GM06990 (cell line): ENCODE measurements at regions not wholly inside any gene's neighbourhood (a gene's known extent, or its start where the extent isn't known, plus 50 kb on each side); places are given as distances from the start of the nearest gene placed in this dataset.

Experiments used
- DNase-seq: peaks from one replicate; pipeline ENCODE4 v3.0.0-alpha.2; 2011; ENCODE audit not compliant: insufficient read length; ENCODE audit errors: extremely low read depth
- H3K27me3 ChIP-seq: replicated peaks from 2 replicates; pipeline ENCODE4 v1.6.0; 2011; ENCODE audit warnings: low read length; ENCODE audit not compliant: control insufficient read depth, insufficient read depth
- H3K36me3 ChIP-seq: 2 replicates; pipeline ENCODE4 v1.5.1; 2011; ENCODE audit warnings: low read length; ENCODE audit not compliant: control insufficient read depth, insufficient read depth
- H3K4me3 ChIP-seq: replicated peaks from 2 replicates; pipeline ENCODE4 v1.5.1; 2011; ENCODE audit warnings: low read depth, mild to moderate bottlenecking, control low read depth, low read length
- TF ChIP-seq, protein P1 (sequence below): IDR thresholded peaks from 2 replicates; pipeline ENCODE4 v1.5.1; 2011; ENCODE audit warnings: low read length, control low read depth, mild to moderate bottlenecking, inconsistent platforms; ENCODE audit not compliant: insufficient read depth, poor library complexity, severe bottlenecking

DNA sequence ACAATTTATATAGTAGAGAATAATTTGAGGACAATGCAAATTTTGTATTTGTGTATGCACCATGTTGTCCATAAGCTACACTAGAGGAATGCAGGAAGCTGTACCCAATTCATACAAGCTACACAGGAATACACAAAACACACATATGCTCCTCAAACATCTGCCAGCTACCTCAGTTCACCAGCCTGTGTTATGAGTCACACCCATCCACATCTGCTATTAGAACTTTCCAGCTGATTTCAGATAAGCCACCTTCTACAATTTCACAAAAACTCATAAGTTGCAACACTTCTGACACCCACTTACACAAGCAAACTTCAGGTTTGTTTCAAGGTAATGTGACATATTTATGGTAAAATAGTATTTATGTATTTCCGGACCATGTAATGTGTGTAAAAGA, 438.9 kb downstream of the SATB2 start:
- H3K36me3 ChIP-seq, result no peaks in the 10 kb centered on the region
- TF ChIP-seq, protein P1, sequence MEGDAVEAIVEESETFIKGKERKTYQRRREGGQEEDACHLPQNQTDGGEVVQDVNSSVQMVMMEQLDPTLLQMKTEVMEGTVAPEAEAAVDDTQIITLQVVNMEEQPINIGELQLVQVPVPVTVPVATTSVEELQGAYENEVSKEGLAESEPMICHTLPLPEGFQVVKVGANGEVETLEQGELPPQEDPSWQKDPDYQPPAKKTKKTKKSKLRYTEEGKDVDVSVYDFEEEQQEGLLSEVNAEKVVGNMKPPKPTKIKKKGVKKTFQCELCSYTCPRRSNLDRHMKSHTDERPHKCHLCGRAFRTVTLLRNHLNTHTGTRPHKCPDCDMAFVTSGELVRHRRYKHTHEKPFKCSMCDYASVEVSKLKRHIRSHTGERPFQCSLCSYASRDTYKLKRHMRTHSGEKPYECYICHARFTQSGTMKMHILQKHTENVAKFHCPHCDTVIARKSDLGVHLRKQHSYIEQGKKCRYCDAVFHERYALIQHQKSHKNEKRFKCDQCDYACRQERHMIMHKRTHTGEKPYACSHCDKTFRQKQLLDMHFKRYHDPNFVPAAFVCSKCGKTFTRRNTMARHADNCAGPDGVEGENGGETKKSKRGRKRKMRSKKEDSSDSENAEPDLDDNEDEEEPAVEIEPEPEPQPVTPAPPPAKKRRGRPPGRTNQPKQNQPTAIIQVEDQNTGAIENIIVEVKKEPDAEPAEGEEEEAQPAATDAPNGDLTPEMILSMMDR, result no peak
- DNase-seq, result no peak
- H3K27me3 ChIP-seq, result no peaks in the 10 kb centered on the region
- H3K4me3 ChIP-seq, result no peak overlapping the region

DNA sequence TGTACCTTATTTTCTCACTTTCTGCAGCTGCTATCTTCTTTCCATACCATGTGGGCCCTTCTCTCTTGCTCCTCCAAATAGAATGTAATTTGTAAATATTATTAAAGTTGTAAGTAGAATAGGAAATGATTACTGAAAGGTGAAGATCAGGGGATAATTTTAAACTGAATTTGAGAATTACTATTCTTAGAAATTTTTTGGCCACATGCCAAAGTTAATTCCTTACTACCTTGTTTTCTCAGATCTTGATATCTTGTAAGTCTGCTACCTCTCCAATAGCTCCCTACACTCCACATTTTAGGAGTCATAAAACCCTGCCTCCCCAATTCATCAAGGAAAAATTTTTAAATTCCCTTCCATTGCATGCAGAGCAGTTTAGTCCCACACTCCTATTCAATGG, 442.7 kb downstream of the SATB2 start:
- Histone ChIP-seq H3K36me3 (no peaks in the 10 kb centered on the region), H3K27me3 (no peaks in the 10 kb centered on the region), H3K4me3 (no peak overlapping the region)
- no peak for DNase-seq
- TF ChIP-seq, protein P1, result no peak

DNA sequence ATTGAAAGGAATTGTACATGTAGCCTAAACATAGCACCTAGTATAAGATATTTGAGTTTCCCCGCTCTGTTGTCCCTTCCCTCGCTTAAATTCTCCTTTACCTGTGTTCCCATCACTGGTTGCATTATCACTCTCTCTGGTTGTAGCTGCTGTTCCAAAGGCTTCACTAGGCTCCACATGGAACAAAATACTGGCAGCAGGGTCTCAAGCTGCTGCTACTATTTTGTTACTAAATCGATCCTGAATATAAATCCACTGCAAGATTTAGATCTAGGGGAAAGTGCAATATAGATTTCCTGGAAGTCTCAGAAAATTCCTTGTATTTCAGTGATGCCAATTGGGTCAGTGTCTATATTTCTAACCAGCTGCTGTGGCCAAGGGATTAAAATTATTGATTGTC, 443.5 kb downstream of the SATB2 start:
- TF ChIP-seq, protein P1, result no peak
- Histone ChIP-seq H3K4me3 (no peak overlapping the region), H3K36me3 (no peaks in the 10 kb centered on the region), H3K27me3 (no peaks in the 10 kb centered on the region)
- DNase-seq, result no peak

DNA sequence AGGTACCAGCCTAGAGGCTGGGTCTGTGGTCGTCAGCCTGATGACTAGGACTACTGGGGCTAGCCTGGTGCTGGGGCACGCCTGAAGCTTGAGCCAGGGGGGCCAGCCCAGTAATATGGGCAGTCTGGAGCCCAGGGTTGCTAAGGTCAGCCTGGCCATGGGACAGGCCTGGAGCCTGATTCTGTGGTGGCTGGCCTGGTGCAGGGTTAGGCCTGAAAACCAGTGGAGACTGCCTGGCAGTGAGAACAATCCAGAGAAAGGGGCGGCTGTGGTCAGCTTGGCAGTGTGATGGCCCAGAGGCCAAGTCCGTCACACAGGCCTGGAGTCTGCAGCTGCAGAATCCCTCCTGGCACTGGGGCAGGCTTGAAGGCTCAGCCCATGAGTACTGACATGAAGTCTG, 445.8 kb downstream of the SATB2 start:
- no peak overlapping the region for H3K4me3 ChIP-seq
- H3K36me3 ChIP-seq, result no peaks in the 10 kb centered on the region
- TF ChIP-seq, protein P1, result no peak
- no peak for DNase-seq
- no peaks in the 10 kb centered on the region for H3K27me3 ChIP-seq

DNA sequence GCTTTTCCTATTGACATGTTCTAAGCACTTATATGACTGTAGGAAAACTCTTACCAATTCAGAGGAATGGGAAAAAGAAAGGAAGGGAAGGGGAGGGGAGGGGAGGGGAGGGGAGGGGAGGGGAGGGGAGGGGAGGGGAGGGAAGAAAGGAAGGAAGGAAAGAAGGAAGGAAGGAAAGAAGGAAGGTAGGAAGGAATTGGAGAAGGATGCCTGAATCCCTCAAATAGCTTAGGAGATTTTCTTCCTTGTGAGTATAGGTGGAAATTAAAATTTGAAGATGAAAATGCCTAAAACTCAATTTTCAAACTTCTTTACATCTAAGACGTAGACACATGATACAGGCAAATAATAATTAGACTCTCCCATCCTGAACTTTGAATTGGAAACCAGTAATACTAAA, 463.1 kb downstream of the SATB2 start:
- no peaks in the 10 kb centered on the region for H3K36me3 ChIP-seq
- H3K27me3 ChIP-seq, result no peaks in the 10 kb centered on the region
- TF ChIP-seq, protein P1, result no peak
- no peak for DNase-seq
- H3K4me3 ChIP-seq, result no peak overlapping the region

DNA sequence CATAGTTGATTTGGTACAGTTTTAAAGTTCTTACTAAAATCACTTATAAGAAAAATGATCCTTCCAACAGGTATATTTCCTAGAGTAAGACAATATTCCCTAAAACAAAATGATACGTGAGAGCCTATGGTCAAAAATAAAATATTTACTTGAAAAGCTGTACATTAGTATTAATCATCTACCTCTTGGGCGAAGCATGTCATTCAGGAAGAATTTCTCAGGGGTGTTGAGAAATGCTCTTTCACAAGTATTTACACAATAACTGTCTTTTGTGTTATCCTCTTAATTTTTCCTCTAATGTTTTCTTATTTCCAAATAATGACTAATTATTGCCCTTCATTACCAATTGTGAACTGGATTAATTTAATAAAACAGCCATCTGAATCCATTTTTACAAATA, 466.3 kb downstream of the SATB2 start:
- Histone ChIP-seq H3K27me3 (no peaks in the 10 kb centered on the region), H3K36me3 (no peaks in the 10 kb centered on the region), H3K4me3 (no peak overlapping the region)
- TF ChIP-seq, protein P1, result no peak
- DNase-seq, result no peak
